PC-3 (cell line): ENCODE measurements at regions not wholly inside any gene's neighbourhood (a gene's known extent, or its start where the extent isn't known, plus 50 kb on each side); places are given as distances from the start of the nearest gene placed in this dataset.

Experiments used
- ATAC-seq: fragments of 200-7000 bp; cut with Tn5 transposase; 2 replicates; pipeline ENCODE4 v1.9.1; 2020; ENCODE audit warnings: mild to moderate bottlenecking, moderate library complexity
- BruUV-seq: library from RNA; stranded (reverse); fragments of 400-500 nt; replicated peaks from 2 replicates; lab custom pipeline; 2021; lab: Mats Ljungman, UMichigan
- CTCF ChIA-PET: fragments of 300-600 bp; sonication (Branson Sonifier 250); formaldehyde crosslinking; loops from one replicate; lab custom pipeline; 2022; ENCODE audit warnings: antibody characterized with exemption; lab: Charles Lee
- POLR2A ChIA-PET: fragments of 300-600 bp; sonication (Branson Sonifier 250); formaldehyde crosslinking; loops from one replicate; lab custom pipeline; 2022; ENCODE audit warnings: antibody characterized with exemption; ENCODE audit not compliant: unreplicated experiment; lab: Charles Lee
- DNase-seq: peaks from one replicate; pipeline ENCODE4 v3.0.0-alpha.2; 2015
- H2AFZ ChIP-seq: fragments of 300-600 bp; sonication (generic); 2 replicates; pipeline ENCODE4 v1.6.0; 2016; ENCODE audit warnings: antibody characterized with exemption, low read length
- H3F3A ChIP-seq: fragments of 300-600 bp; sonication (generic); one replicate; pipeline ENCODE4 v1.6.0; 2017; ENCODE audit warnings: antibody characterized with exemption, low read length, control low read depth, mild to moderate bottlenecking; ENCODE audit not compliant: unreplicated experiment
- H3K27ac ChIP-seq: fragments of 300-600 bp; sonication (generic); 2 replicates; pipeline ENCODE4 v1.5.1; 2016; ENCODE audit warnings: mild to moderate bottlenecking, low read length
- H3K27me3 ChIP-seq: fragments of 300-600 bp; sonication (generic); 2 replicates; pipeline ENCODE4 v1.6.1; 2016; ENCODE audit warnings: low read length, mixed read lengths
- H3K36me3 ChIP-seq: fragments of 300-600 bp; sonication (generic); 2 replicates; pipeline ENCODE4 v1.6.1; 2016; ENCODE audit warnings: low read depth, mixed run types, low read length, mixed read lengths
- H3K4me1 ChIP-seq: fragments of 300-600 bp; sonication (generic); 2 replicates; pipeline ENCODE4 v1.5.1; 2016; ENCODE audit warnings: low read length; ENCODE audit not compliant: insufficient read depth
- H3K4me2 ChIP-seq: fragments of 300-600 bp; sonication (generic); 2 replicates; pipeline ENCODE4 v1.6.0; 2016; ENCODE audit warnings: low read length
- H3K4me3 ChIP-seq: fragments of 300-600 bp; sonication (generic); 2 replicates; pipeline ENCODE4 v1.5.1; 2016; ENCODE audit warnings: mild to moderate bottlenecking, low read length, mixed read lengths
- H3K79me2 ChIP-seq: fragments of 300-600 bp; sonication (generic); 2 replicates; pipeline ENCODE4 v1.6.1; 2017; ENCODE audit warnings: low read length, mixed read lengths
- H3K9ac ChIP-seq: fragments of 300-600 bp; sonication (generic); 2 replicates; pipeline ENCODE4 v1.6.0; 2016; ENCODE audit warnings: mild to moderate bottlenecking, low read length
- H3K9me2 ChIP-seq: fragments of 300-600 bp; sonication (generic); replicated peaks from 2 replicates; pipeline ENCODE4 v1.6.1; 2016; ENCODE audit warnings: mixed run types, low read length, mixed read lengths
- H3K9me3 ChIP-seq: fragments of 300-600 bp; sonication (generic); 2 replicates; pipeline ENCODE4 v1.6.1; 2016; ENCODE audit warnings: low read length, mixed read lengths
- H4K20me1 ChIP-seq: fragments of 300-600 bp; sonication (generic); 2 replicates; pipeline ENCODE4 v1.6.1; 2016; ENCODE audit warnings: low read length, mixed read lengths
- EZH2 ChIP-seq: fragments of 300-600 bp; sonication (generic); IDR thresholded peaks from one replicate; pipeline ENCODE4 v1.6.1; 2017; ENCODE audit warnings: antibody characterized with exemption, mild to moderate bottlenecking, low read length; ENCODE audit not compliant: unreplicated experiment
- EZH2phosphoT487 ChIP-seq: fragments of 300-600 bp; sonication (generic); IDR thresholded peaks from 2 replicates; pipeline ENCODE4 v1.6.1; 2018; ENCODE audit warnings: mild to moderate bottlenecking, antibody characterized with exemption, low read length, borderline replicate concordance
- intact Hi-C: fragments of 100-400 bp; cut with micrococcal nuclease; formaldehyde crosslinking; loops from 2 replicates; pipeline ENCODE4 v1.9.0; 2023
- TF ChIP-seq, protein P1 (sequence below): fragments of 300-600 bp; sonication (generic); conservative IDR thresholded peaks from 2 replicates; pipeline ENCODE4 v1.5.1; 2017; ENCODE audit warnings: antibody characterized with exemption, low read depth, mild to moderate bottlenecking, low read length

GRCh38 chr17:33602981-33603380 is 309.9 kb upstream of the ASIC2 start:
- ChIA-PET POLR2A (no interaction called here), CTCF (no interaction called here)
- no peak overlapping the region for H3K9ac ChIP-seq
- intact Hi-C loops, result no loop called here
- no peak overlapping the region for H3K27ac ChIP-seq
- no peak overlapping the region for H3K4me3 ChIP-seq
- no peaks in the 10 kb centered on the region for H3K9me2 ChIP-seq
- no TSS peak for BruUV-seq
- no peak overlapping the region for H3K4me2 ChIP-seq
- DNase-seq (no peak), ATAC-seq (no peak)
- TF ChIP-seq EZH2, result no peak
- TF ChIP-seq, protein P1, sequence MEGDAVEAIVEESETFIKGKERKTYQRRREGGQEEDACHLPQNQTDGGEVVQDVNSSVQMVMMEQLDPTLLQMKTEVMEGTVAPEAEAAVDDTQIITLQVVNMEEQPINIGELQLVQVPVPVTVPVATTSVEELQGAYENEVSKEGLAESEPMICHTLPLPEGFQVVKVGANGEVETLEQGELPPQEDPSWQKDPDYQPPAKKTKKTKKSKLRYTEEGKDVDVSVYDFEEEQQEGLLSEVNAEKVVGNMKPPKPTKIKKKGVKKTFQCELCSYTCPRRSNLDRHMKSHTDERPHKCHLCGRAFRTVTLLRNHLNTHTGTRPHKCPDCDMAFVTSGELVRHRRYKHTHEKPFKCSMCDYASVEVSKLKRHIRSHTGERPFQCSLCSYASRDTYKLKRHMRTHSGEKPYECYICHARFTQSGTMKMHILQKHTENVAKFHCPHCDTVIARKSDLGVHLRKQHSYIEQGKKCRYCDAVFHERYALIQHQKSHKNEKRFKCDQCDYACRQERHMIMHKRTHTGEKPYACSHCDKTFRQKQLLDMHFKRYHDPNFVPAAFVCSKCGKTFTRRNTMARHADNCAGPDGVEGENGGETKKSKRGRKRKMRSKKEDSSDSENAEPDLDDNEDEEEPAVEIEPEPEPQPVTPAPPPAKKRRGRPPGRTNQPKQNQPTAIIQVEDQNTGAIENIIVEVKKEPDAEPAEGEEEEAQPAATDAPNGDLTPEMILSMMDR, result no peak
- TF ChIP-seq EZH2phosphoT487, result no peak
- no peaks in the 10 kb centered on the region for H3K9me3 ChIP-seq
- no peaks in the 10 kb centered on the region for H3K36me3 ChIP-seq
- no peak overlapping the region for H2AFZ ChIP-seq
- no peaks in the 10 kb centered on the region for H3K4me1 ChIP-seq
- no peaks in the 10 kb centered on the region for H4K20me1 ChIP-seq
- H3K79me2 ChIP-seq, result no peaks in the 10 kb centered on the region
- H3K27me3 ChIP-seq, result no peaks in the 10 kb centered on the region
- no peaks in the 10 kb centered on the region for H3F3A ChIP-seq

DNA sequence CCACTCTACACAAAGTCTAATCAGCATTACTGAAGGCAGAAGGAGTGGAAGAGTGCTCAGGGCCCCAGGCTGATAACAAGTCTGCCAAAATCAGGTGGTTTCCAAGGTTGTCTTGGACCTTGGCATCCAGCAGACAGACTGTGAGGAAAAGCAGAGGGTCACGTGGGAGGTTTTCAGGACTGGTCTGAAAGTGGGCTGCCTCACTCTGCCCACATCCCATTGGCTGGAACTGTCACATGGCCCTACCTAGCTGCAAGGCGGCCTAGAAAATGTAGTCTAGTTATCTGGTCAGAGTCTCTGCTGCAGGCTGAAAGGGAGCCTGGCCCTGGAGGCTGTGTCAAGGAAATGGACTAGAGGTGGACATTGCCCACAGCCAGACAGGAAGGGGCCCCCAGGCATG is 310.7 kb upstream of the ASIC2 start:
- CTCF ChIA-PET, result no interaction called here
- POLR2A ChIA-PET, result no interaction called here
- ATAC-seq (no peak), DNase-seq (no peak)
- intact Hi-C loops, result no loop called here
- Histone ChIP-seq H2AFZ (no peak overlapping the region), H3K79me2 (no peaks in the 10 kb centered on the region), H4K20me1 (no peaks in the 10 kb centered on the region), H3K9me2 (no peaks in the 10 kb centered on the region), H3K4me3 (no peak overlapping the region), H3K36me3 (no peaks in the 10 kb centered on the region), H3K27ac (no peak overlapping the region), H3K4me1 (no peaks in the 10 kb centered on the region), H3K4me2 (no peak overlapping the region), H3K9me3 (no peaks in the 10 kb centered on the region), H3K27me3 (no peaks in the 10 kb centered on the region), H3F3A (no peaks in the 10 kb centered on the region), H3K9ac (no peak overlapping the region)
- no peak for TF ChIP-seq EZH2phosphoT487
- TF ChIP-seq EZH2, result no peak
- TF ChIP-seq, protein P1, result no peak
- no TSS peak for BruUV-seq

- Histone ChIP-seq H3K9me3 (no peaks in the 10 kb centered on the region), H3K36me3 (no peaks in the 10 kb centered on the region), H3K27me3 (no peaks in the 10 kb centered on the region), H3K9me2 (no peaks in the 10 kb centered on the region), H3K27ac (no peak overlapping the region), H3K9ac (no peak overlapping the region), H3K4me2 (no peak overlapping the region), H3K4me1 (no peaks in the 10 kb centered on the region), H3K79me2 (no peaks in the 10 kb centered on the region), H3K4me3 (no peak overlapping the region), H4K20me1 (no peaks in the 10 kb centered on the region), H3F3A (no peaks in the 10 kb centered on the region), H2AFZ (no peak overlapping the region)
- intact Hi-C loops, result no loop called here
- no peak for ATAC-seq
- BruUV-seq, result no TSS peak
- POLR2A ChIA-PET, result no interaction called here
- CTCF ChIA-PET, result no interaction called here
- DNase-seq, result no peak
- TF ChIP-seq, protein P1, result no peak
- TF ChIP-seq EZH2 (no peak), EZH2phosphoT487 (no peak)
Measured at GRCh38 chr17:33611532-33611931, 318.4 kb upstream of the ASIC2 start.
